GF-D8 (cell line): ENCODE measurements at regions not wholly inside any gene's neighbourhood (a gene's known extent, or its start where the extent isn't known, plus 50 kb on each side); places are given as distances from the start of the nearest gene placed in this dataset.

ENCODE experiments used
- DNase-seq: peaks from one replicate; lab custom pipeline; 2025; lab: John Stamatoyannopoulos, UW

DNA sequence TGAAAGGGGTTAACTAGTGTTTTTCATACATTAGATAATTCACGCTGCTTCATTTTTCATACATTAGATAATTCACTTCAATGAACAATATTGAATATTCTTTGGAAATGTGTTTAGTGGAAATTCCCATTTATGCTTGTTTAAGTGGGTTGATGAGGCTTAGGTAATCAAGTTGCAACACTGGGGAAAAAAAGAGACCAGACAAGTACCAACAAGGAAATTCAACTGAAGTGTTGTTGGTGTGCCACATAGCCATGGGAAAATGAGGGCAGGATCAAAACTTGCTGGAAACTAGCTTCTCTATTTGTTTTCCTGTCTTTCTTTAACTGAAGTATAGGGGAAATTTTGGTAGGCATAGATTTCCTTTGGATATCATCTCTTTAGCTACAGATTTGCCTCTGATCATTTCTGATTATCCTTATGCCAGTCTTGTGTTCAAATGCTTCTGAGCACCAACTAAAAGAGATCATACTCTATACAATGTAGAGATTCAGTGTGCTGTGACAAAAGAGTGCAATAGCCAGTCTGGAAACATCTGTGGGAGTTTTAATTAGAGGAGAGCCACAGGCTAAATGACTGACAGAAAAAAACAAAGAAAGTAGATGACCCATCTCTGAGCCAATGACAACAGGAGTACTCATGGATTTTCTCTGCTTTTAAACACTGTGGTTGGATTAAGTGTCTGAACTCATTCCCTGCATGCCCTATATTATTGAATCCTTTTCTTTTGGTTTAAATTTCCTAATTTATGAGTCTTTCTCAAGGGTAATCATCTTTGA lies 67.6 kb upstream of the CTSC start:
- DNase-seq = no peak

DNA sequence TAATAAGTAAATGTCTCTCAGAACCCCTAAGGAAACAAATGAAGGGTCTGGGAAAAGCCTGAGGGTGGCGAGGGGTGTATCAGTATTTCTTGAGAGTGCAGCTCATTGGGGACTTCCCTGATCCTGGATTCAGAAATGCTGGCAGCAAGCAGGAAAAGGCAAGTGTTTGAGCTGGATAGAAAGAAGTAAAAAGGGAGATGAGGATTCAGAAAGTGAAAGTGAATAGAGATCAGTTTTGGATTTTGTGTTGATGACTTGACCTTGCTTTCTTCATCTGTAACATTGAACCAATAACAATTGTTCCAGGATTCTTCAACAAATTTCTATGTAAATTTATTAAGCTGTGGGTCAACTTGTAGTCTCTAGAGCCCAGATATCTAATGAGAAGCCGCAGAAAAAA lies 66.9 kb upstream of the CTSC start:
- no peak for DNase-seq

DNA sequence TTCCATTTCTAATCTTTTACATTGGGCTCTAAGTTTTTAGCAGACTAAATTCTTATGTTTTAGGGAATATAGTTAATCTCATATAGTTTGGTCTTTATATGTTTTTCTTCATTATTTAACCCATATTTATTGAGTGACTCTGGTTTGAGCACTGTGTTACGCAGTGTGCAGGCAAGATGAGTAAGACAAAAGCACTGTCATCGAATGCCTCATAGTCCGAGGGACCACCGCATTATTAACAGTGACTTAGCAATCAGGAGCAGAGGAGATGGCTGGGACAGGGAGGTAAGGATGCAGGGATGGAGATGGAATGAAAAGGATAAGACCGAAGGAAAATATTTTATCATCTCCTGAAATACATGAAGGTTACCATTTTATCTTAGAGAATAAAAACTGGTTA lies 65.2 kb upstream of the CTSC start:
- no peak for DNase-seq

DNA sequence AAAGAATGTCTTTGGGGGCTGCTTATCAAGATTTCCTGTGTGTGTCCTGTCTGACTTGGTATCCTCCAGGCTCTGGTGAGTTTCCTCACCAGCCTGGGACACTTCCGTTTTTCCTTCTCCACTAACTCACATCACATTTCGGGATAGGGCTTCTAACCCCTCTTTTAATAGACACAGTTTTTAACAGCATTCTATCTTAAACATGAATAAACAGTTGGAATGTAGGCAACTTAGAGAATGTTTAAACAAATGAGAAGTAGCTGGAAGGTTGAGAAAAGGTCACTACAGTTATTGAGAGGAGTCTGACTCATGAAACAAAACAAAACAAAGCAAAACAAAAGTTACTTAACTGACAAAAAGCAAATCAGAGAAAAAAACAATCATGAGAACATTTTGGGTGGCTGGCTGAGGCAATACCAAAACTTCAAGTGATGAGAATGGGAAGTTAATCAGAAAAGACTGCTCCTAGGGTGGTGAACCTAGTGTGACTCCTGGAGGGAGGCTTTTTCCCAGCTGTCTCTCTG lies 64.7 kb upstream of the CTSC start:
- DNase-seq = no peak

DNA sequence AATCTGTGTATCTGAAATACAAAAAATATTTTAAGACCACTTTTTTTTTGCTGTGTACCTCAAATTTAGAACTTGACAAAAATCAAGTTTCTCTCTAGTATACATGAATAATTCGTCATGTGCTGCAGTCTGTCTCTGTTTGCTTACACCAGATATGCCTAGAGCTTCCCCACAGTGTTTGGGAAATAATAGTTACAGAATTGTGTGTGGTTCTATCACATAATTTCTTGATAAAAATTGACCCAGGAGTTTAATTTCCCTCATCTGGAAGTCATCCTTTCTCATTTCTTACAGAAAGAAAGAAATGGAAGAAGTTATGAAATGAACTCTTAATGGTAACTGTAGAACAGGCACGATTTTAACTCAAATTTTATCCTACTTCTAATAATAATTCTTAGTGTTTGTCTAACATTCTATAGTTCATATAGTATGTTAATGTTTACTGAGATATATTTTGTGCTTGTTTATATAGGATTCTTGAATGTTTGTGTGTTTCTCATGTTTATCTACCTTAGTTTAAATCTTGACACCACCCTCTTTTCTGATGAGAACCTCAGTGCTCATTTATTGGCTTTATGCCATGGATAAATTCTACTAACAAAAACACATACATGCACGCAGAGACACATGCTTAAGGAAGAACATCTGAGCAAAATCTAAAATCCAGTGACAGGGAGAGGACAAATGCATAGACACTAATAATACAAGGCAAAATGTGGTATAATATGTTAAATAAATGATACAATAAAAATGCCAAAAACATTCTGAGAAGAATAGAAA lies 61.4 kb upstream of the CTSC start:
- DNase-seq = no peak

DNA sequence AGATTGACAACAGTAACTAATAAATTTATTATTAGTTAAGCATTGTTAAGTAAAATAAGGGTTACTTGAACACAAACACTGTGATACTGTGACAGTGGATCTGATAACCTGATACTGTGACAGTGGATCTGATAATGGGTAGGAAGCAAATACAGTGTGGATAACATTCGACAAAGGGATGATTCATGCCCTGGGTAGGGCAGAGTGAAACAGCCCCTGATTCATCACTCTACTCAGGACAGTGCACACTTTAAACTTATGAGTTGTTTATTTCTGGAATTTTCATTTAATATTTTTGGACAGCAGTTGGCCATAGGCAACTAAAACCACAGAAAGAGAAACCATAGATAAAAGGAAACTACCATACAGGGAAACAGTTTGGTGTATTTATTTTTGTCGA lies 60.8 kb upstream of the CTSC start:
- DNase-seq = no peak

DNA sequence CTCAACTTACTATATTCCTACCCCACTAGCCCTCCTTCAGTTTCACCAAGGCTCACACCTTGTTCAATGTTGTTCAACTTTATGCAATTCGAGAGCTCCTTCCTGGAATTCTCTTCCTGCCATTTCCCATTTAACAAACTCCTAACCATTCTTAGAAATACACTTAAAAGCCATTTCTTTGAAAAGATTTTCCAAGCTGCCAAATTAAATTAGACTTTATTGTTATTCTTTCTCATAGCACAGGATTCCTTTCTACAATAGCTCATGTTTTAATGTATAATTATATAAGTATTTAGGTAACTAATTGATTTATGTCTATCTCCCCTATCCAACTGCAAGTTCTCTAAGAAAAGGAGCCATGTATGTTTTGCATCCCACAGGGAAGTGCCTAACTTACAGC lies 52.7 kb upstream of the CTSC start:
- DNase-seq = no peak

DNA sequence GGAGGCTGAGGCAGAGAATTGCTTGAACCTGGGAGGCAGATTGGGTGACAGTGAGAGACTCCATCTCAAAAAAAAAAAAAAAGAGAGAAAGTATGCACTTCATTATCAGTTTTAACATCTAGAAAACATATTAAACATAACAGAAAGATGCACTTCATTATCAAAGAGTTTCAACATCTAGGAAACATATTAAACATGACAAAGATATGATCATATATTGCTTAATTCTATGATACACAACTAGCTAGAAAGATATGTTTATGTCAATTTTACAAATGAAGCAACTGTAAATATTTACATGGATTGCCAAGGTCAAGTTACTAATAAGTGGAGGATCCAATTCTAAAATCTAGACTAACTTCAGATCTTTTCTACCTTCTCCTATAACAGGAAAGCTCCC lies 50.4 kb upstream of the CTSC start:
- DNase-seq = no peak
